SK-N-DZ (cell line): ENCODE measurements at regions not wholly inside any gene's neighbourhood (a gene's known extent, or its start where the extent isn't known, plus 50 kb on each side); places are given as distances from the start of the nearest gene placed in this dataset.

ENCODE experiments used
- DNase-seq: peaks from one replicate; pipeline ENCODE4 v3.0.0-alpha.2; 2015; ENCODE audit warnings: low spot score

- no peak for DNase-seq
These were observed 808.0 kb upstream of the CCDC179 start for GRCh38 chr11:23668324-23668723.

DNA sequence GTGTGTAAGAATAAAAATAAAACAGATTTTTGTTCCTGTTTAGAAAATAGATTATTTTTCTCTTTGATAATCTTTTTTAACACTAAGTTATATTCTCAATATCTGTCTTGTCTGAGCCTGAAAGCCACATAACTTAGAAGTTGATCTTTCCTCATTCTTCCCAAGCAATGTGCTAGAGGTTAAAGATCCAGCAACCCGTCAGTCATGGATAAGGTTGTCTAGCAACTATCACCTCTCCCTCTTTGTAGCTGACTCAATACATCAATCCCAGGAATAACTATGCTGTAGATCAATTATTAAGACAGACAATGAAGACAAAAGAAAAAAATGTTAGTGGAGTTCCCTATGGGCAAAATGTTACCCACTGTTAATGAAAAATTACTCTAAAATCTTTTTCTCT lies 813.1 kb upstream of the CCDC179 start:
- DNase-seq: no peak

DNA sequence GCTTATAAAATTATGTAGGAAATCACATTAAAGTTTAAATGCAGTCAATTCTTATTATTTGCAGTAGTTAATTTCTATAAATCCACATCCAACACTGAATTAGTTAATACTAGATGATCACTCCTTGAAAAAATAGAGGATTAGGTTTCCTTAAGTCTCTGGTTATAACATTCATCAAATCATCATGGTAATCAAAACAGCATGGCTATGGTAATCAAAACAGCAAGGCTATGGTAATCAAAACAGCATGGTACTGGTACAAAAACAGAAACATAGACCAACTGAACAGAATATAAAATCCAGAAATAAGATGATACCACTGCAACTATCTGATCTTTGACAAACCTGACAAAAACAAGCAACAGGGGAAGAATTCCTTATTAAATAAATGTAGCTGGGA lies 814.6 kb upstream of the CCDC179 start:
- DNase-seq: no peak

- no peak for DNase-seq
These were observed 817.8 kb upstream of the LUZP2 start for GRCh38 chr11:23679041-23679440.

GRCh38 chr11:23679981-23680380 lies 816.9 kb upstream of the LUZP2 start:
- no peak for DNase-seq

DNA sequence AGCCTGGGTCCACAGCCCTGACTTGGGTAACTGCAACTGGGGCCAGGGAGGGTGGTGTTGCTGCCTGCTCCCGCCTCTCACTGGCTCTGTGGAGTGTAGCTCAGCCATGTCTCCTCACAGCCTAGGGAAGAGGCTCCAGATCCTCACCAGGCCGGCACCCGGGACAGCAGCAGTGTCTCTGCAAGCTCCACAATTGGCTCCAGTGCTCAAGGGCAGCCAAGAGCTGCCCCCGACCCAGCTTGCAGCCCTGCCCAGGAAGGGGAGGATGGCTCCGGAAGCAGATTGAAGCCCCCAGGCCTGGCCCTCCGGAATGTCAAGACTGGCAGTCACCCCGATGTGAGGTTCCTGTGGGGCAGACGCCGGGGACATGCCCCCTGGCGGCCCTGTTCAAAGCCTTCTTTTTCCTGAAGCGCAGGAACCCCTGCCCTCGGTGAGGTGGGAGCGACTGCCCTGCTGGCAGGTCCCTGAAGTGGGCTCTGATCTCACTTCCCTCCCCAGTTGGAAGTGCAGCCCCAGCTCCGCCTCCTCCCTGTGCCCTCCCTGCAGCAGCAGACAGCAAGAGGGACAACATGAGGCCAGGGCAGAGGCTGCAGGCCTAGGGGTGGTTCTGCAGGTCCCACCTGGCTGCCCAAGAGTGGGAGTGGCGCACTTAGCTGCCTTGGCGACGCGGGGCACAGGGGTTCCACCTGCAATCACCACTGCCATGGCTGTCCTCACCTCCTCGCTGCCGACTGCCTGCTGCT lies 816.2 kb upstream of the LUZP2 start:
- DNase-seq: no peak

- DNase-seq: no peak
These were observed 812.2 kb upstream of the LUZP2 start for GRCh38 chr11:23684701-23685100.

GRCh38 chr11:23687991-23688390 lies 808.9 kb upstream of the LUZP2 start:
- DNase-seq: no peak

DNA sequence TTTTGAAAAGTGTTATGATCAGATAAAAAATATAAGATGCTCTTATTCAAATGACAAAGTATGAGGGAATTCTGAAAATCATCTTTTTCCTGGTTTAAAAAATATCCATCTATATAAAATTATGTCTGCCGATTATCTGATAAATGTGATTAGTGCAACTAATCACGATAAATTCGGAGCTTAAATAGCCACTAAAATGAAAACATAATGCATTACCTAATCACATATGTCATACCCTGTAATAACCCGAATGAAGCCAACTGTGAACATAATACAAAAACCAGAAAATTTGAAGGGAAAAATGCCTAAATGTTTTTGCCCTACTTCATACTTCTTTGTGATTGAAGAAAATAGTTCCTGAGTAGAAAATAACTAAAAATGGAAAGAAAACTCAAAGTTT lies 808.4 kb upstream of the LUZP2 start:
- DNase-seq: no peak

GRCh38 chr11:23688835-23689234 lies 808.0 kb upstream of the LUZP2 start:
- DNase-seq: no peak

DNA sequence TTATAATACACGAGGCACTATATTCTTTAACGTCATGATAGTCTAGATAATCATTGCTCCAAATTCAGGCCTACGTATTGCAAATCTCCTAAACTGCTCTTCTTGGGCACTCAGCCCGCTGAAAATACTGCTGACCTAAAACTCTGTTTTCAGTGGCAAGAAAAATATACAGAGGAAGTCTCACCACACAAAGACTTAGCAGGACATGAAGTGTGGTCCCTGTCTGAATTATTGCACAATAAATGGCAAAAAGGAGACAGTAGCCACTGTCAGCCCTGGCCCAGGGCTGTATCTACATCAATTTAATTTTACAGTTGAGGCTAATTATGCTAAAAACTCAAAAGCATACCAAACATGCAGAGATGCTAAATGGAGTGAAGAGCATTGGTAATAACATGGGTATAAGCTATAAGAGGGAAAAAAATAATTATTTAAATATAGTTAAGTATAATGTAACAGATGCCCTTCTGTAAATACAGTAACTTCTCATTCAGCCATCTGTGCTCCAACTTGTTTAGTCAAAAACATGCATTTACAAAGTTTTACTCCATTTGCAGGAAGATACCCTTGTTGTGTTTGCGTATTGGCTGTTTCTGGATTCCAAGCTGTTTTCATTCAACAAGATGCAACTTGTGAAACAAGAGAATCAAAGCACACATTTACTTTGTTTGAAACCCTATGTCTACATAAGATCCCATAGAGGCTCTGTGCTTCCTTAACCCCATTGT lies 800.0 kb upstream of the LUZP2 start:
- no peak for DNase-seq

GRCh38 chr11:23704183-23704582 lies 792.7 kb upstream of the LUZP2 start:
- DNase-seq: peak; percentile 45

GRCh38 chr11:23711981-23712380 lies 784.9 kb upstream of the LUZP2 start:
- no peak for DNase-seq

DNA sequence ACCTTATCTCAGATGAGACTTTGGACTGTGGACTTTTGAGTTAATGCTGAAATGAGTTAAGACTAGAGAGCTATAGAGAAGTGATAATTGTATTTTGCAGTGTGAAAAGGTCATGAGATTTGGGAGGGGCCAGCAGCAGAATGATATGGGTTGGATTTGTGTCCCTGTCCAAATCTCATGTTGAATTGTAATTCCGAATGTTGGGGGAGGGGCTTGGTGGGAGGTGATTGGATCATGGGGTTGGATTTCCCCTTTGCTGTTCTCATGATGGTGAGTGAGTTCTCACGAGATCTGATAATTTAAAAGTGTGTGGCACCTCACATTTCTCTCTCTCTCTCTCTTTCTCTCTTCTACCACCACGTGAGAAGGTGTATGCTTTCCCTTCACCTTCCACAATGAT lies 777.8 kb upstream of the LUZP2 start:
- no peak for DNase-seq

GRCh38 chr11:23723861-23724260 lies 773.0 kb upstream of the LUZP2 start:
- DNase-seq: no peak

DNA sequence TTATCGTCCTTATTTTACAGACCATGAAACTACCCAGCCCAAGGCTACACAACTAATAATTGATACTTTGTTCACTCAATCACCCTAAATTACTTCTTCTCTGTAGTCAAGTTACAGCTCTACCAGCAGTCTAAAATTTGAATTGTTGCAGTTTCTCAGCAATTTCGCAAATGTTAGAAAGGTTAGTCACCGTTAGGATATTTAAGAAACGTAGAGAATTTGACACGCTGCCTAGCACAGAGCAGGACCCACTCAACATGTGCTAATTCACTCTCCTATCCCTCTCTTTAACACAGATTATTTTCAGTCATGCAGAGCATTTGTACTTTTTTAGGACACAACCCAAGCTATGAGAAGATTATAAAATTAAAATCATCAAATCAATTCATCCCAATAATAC lies 771.1 kb upstream of the LUZP2 start:
- no peak for DNase-seq

GRCh38 chr11:23727387-23727786 lies 769.5 kb upstream of the LUZP2 start:
- DNase-seq: no peak

DNA sequence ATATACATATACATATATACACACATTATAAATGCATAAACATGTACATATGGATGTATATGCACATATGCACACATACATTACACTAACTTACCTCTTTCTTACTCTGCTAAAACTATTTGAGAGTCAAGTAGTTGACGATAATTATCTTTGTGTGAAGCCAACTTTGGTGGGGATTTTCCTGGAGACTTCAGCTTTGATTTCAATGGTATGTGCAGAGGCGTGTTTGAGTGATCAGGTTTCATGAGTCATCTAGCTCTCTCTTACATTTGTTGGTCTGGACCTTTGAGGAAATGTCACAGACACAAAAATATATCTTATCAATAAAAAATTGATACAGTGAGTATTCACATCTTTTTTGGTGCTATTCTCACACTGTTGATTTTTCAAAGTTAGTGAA lies 769.1 kb upstream of the LUZP2 start:
- no peak for DNase-seq

- no peak for DNase-seq
These were observed 767.8 kb upstream of the LUZP2 start for GRCh38 chr11:23729088-23729487.

- DNase-seq: no peak
These were observed 766.4 kb upstream of the LUZP2 start for GRCh38 chr11:23730307-23730998.

GRCh38 chr11:23732026-23732425 lies 764.8 kb upstream of the LUZP2 start:
- DNase-seq: no peak

DNA sequence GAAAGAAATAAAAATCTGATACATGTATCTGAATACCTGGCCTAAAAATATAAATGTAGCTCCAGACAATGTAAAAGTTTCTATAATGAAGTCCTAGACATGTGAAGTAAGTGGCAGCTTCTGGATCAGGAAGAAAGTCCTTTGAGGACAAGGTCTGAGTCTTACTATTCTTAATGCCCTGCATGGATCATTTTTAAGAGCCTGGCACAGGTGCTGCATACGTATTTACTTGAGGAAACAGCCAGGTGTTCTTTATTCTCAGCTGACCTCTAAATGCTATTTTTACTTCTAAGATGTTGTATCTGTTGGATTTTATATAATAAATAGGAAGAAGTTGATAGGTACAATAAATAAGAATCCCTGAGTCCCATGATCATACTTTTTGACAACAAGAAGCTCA lies 750.0 kb upstream of the LUZP2 start:
- no peak for DNase-seq
